GM18502 (cell line): ENCODE measurements at regions not wholly inside any gene's neighbourhood (a gene's known extent, or its start where the extent isn't known, plus 50 kb on each side); places are given as distances from the start of the nearest gene placed in this dataset.

ENCODE experiments used
- ATAC-seq: cut with Tn5 transposase; IDR thresholded peaks from one replicate; pipeline ENCODE4 v1.9.1; 2021; ENCODE audit warnings: mild to moderate bottlenecking; ENCODE audit not compliant: unreplicated experiment, poor library complexity

- ATAC-seq, result no peak
Measured at GRCh38 chr12:97910559-97910958, 448.0 kb downstream of the RMST start.

- ATAC-seq, result no peak
Measured at GRCh38 chr12:97912943-97913342, 450.3 kb downstream of the RMST start.

- no peak for ATAC-seq
Measured at GRCh38 chr12:97921979-97922722, 459.5 kb downstream of the RMST start.

- ATAC-seq, result no peak
Measured at GRCh38 chr12:97923546-97923945, 460.9 kb downstream of the RMST start.

GRCh38 chr12:97924122-97924521, 461.5 kb downstream of the RMST start:
- no peak for ATAC-seq

GRCh38 chr12:97927977-97928376, 465.4 kb downstream of the RMST start:
- ATAC-seq, result no peak

- ATAC-seq, result no peak
Measured at GRCh38 chr12:97936165-97936564, 473.6 kb downstream of the RMST start.

GRCh38 chr12:97938031-97938430, 475.4 kb downstream of the RMST start:
- ATAC-seq, result no peak

GRCh38 chr12:97939156-97939555, 476.6 kb downstream of the RMST start:
- ATAC-seq, result no peak

- ATAC-seq, result no peak
Measured at GRCh38 chr12:97940105-97940504, 477.5 kb downstream of the RMST start.

GRCh38 chr12:97940629-97941028, 478.0 kb downstream of the RMST start:
- ATAC-seq, result no peak

- ATAC-seq, result no peak
Measured at GRCh38 chr12:97941686-97942354, 479.2 kb downstream of the RMST start.

GRCh38 chr12:97943359-97943758, 480.8 kb downstream of the RMST start:
- ATAC-seq, result no peak

GRCh38 chr12:97944576-97944975, 482.0 kb downstream of the RMST start:
- no peak for ATAC-seq

- no peak for ATAC-seq
Measured at GRCh38 chr12:97946701-97947100, 484.1 kb downstream of the RMST start.

GRCh38 chr12:97948591-97948990, 486.0 kb downstream of the RMST start:
- no peak for ATAC-seq

- ATAC-seq, result no peak
Measured at GRCh38 chr12:97951239-97951638, 488.6 kb downstream of the RMST start.

- no peak for ATAC-seq
Measured at GRCh38 chr12:97951717-97952116, 489.1 kb downstream of the RMST start.

- no peak for ATAC-seq
Measured at GRCh38 chr12:97957109-97957508, 494.5 kb downstream of the RMST start.

GRCh38 chr12:97960225-97960624, 497.6 kb downstream of the RMST start:
- no peak for ATAC-seq

- peak; percentile 95 for ATAC-seq
Measured at GRCh38 chr12:97960741-97961608, 498.4 kb downstream of the RMST start.
